Vagina (tissue), 2 donors: ENCODE measurements at regions not wholly inside any gene's neighbourhood (a gene's known extent, or its start where the extent isn't known, plus 50 kb on each side); places are given as distances from the start of the nearest gene placed in this dataset.

Source experiments
- POLR2A ChIP-seq, 2 donors: fragments of 450-650 bp; IDR thresholded peaks; one replicate each; pipeline ENCODE4 v1.6.1; 2017; ENCODE audit warnings: antibody characterized with exemption in 2 of 2, mild to moderate bottlenecking in 2 of 2, moderate library complexity in 2 of 2
- POLR2AphosphoS5 ChIP-seq, 2 donors: sonication (generic); formaldehyde crosslinking; IDR thresholded peaks; one replicate each; pipeline ENCODE4 v1.9.0; 2017; ENCODE audit warnings: antibody characterized with exemption in 2 of 2, mild to moderate bottlenecking in 2 of 2, low read depth in 1 of 2; ENCODE audit not compliant: insufficient read depth in 1 of 2

DNA sequence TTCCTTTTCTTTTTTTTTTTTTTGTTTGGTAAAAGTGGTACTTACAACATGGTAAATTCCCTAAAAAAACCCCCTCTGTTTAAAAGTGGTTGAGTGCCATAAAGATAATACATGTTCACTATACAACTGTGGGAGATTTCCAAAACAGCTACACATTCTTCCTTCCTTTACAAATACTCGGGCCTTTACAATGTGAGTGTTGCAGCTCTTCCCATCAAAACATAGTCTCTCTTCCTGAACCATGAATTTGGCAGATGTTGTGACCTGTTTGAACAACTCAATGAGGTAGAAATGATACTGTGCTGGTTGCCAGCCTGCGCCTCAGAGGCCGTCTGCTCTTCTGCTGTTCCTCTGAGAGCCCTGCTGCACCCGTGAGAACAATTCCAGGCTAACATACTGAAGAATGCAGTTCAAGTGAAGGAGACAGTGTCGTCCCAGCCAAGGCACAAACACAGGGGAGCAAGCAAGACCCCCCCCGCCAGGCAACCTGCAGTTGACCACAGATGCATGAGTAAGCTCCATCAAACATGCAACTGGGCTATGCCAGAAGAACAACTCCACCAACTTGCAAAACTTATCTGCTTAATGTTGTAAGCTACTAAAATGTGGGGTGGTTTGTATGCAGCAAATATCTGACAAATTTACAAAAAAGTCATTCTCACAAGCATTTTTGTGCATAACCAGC lies 645.0 kb downstream of the PCDH7 start:
- no peak for TF ChIP-seq POLR2A (IDR thresholded peaks at IDR 0.05)
- no peak for TF ChIP-seq POLR2AphosphoS5 (IDR thresholded peaks at IDR 0.05; ENCODE audit: insufficient read depth in 1 of 2, low read depth in 1 of 2)
